ENCODE measurements at regions not wholly inside any gene's neighbourhood (a gene's known extent, or its start where the extent isn't known, plus 50 kb on each side); places are given as distances from the start of the nearest gene placed in this dataset.

DNA sequence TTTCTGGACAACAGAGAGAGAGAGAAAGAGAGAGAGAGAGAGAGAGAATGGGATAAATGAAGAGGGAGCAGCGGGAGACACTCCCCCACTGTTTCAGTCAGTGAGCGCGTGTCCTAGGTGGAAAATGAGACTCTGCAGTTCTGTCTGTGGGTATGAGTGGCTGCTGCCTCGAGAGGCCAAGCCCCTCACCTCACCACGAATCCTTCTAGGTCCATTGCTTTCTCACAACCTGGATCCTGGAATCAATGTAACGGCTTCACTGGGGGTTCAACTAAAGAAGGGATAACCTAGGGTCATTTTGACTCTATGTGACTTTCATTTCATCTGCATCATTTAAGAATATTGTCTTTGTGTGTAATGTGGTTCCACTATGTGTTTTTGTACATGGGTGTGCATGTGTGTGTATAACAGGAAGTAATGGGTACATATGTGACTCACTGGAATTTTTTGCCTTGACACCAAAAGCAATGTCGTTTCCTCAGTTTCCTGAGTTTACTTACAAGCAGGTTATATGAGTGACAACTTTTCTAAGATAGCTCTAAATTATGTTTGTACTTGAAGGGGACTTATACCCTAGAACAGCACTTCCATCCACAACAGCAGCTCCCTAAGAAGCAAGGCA lies 221.4 kb upstream of the TRIB2 start:
- TF ChIP-seq, protein P1, sequence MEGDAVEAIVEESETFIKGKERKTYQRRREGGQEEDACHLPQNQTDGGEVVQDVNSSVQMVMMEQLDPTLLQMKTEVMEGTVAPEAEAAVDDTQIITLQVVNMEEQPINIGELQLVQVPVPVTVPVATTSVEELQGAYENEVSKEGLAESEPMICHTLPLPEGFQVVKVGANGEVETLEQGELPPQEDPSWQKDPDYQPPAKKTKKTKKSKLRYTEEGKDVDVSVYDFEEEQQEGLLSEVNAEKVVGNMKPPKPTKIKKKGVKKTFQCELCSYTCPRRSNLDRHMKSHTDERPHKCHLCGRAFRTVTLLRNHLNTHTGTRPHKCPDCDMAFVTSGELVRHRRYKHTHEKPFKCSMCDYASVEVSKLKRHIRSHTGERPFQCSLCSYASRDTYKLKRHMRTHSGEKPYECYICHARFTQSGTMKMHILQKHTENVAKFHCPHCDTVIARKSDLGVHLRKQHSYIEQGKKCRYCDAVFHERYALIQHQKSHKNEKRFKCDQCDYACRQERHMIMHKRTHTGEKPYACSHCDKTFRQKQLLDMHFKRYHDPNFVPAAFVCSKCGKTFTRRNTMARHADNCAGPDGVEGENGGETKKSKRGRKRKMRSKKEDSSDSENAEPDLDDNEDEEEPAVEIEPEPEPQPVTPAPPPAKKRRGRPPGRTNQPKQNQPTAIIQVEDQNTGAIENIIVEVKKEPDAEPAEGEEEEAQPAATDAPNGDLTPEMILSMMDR (IDR thresholded peaks at IDR 0.05), result no peak
- no peak for TF ChIP-seq POLR2A (IDR thresholded peaks at IDR 0.05)

All from tibial nerve (tissue), 3 donors.